Heart left ventricle (tissue), 13 donors: ENCODE measurements at regions not wholly inside any gene's neighbourhood (a gene's known extent, or its start where the extent isn't known, plus 50 kb on each side); places are given as distances from the start of the nearest gene placed in this dataset.

Experiments used
- POLR2A ChIP-seq, 2 donors: fragments of 450-650 bp; IDR thresholded peaks; one replicate each; pipeline ENCODE4 v1.6.1; 2017; ENCODE audit warnings: antibody characterized with exemption in 2 of 2, mild to moderate bottlenecking in 2 of 2, moderate library complexity in 2 of 2
- TF ChIP-seq, protein P1 (sequence below), 12 donors: fragments of 200-600 bp; sonication (generic) in 4 of 12; IDR thresholded peaks; one replicate each; pipeline versions ENCODE4 v1.5.0 to v1.8.0; 2018 to 2022; ENCODE audit warnings: antibody characterized with exemption in 12 of 12, mild to moderate bottlenecking in 5 of 12
- donor health status: ischemic (EF 13 %, LVEDD 7.1; RV severe dilation, severe dysfunction).
- donor health status: DM: no; HTN: yes; CAD: no.
- donor health status: DM: no; HTN: no; CAD: no.
- donor health status: ischemic (EF 25% LVEDD 6.9; RV normal size, moderate dysfunction).
- donor health status: ischemic (EF 25% LVEDD 5.7; RV mildly dilated, moderate dysfunction).
- donor health status: ischemic (EF 35%, LVEDD 5.7; RV mildly dilated, moderate dysfunction).
- donor health status: nonischemic (EF 11% LVEDD 7.7; RV severe dilation, severe dysfunction).
- donor health status: DM: yes; HTN: yes; CAD: no.
- donor health status: PGD.
- donor health status: ischemic (EF 29% LVEDD 5.4; RV normal size, mild dysfunction).
- donor health status: nonischemic (EF 23%, LVEDD 6.1; RV moderate dilation, normal function).

DNA sequence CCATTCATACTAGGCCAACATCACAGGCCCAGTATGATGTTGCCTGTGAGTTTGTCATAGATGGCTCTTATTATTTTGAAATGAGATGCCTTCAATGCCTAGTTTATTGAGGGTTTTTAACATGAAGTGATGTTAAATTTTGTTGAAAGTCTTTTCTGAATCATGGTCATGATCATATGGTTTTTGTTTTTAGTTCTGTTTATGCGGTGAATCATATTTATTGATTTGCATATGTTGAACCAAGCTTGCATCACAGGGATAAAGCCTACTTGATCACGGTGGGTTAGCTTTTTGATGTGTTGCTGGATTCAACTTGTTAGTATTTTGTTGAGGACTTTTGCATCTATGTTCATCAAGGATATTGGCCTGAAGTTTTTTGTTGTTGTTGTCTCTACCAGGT is 195.8 kb upstream of the FN1 start:
- TF ChIP-seq, protein P1, sequence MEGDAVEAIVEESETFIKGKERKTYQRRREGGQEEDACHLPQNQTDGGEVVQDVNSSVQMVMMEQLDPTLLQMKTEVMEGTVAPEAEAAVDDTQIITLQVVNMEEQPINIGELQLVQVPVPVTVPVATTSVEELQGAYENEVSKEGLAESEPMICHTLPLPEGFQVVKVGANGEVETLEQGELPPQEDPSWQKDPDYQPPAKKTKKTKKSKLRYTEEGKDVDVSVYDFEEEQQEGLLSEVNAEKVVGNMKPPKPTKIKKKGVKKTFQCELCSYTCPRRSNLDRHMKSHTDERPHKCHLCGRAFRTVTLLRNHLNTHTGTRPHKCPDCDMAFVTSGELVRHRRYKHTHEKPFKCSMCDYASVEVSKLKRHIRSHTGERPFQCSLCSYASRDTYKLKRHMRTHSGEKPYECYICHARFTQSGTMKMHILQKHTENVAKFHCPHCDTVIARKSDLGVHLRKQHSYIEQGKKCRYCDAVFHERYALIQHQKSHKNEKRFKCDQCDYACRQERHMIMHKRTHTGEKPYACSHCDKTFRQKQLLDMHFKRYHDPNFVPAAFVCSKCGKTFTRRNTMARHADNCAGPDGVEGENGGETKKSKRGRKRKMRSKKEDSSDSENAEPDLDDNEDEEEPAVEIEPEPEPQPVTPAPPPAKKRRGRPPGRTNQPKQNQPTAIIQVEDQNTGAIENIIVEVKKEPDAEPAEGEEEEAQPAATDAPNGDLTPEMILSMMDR (IDR thresholded peaks at IDR 0.05) = no peak
- no peak for TF ChIP-seq POLR2A (IDR thresholded peaks at IDR 0.05)
